ENCODE measurements at regions not wholly inside any gene's neighbourhood (a gene's known extent, or its start where the extent isn't known, plus 50 kb on each side); places are given as distances from the start of the nearest gene placed in this dataset.

- no peaks in the 10 kb centered on the region for H3K9me3 Mint-ChIP-seq
- no peak overlapping the region for H3K27ac Mint-ChIP-seq
- no peak overlapping the region for H3K4me3 Mint-ChIP-seq
- H3K9me3 ChIP-seq (ENCODE audit: control insufficient read depth in 2 of 2, low read length in 2 of 2): no peaks in the 10 kb centered on the region
- no peak overlapping the region for H3K27ac ChIP-seq (ENCODE audit: insufficient read depth, low read length, poor library complexity, severe bottlenecking)
- H3K4me1 ChIP-seq (ENCODE audit: control insufficient read depth, insufficient read depth, low read length, poor library complexity, severe bottlenecking): no peaks in the 10 kb centered on the region
- no peak for ATAC-seq (ENCODE audit: low read depth in 2 of 2)
- no peak overlapping the region for H3K4me3 ChIP-seq (ENCODE audit: low read depth, low read length)
- no peak for DNase-seq
- H3K27me3 Mint-ChIP-seq: no peaks in the 10 kb centered on the region
- H3K36me3 ChIP-seq (ENCODE audit: control insufficient read depth, insufficient read depth, low read length): no peaks in the 10 kb centered on the region
- H3K4me1 Mint-ChIP-seq: no peaks in the 10 kb centered on the region
- H3K27me3 ChIP-seq (ENCODE audit: control insufficient read depth, insufficient read depth, low read length): no peaks in the 10 kb centered on the region
- no peaks in the 10 kb centered on the region for H3K36me3 Mint-ChIP-seq
Measured at GRCh38 chr3:23676093-23676492, 129.7 kb upstream of the UBE2E1 start.

GRCh38 chr3:23682646-23683045 lies 123.1 kb upstream of the UBE2E1 start:
- no peak overlapping the region for H3K4me3 Mint-ChIP-seq
- no peaks in the 10 kb centered on the region for H3K36me3 Mint-ChIP-seq
- Histone ChIP-seq H3K27ac (ENCODE audit: insufficient read depth, low read length, poor library complexity, severe bottlenecking) (no peak overlapping the region), H3K27me3 (ENCODE audit: control insufficient read depth, insufficient read depth, low read length) (no peaks in the 10 kb centered on the region), H3K4me3 (ENCODE audit: low read depth, low read length) (no peak overlapping the region), H3K9me3 (ENCODE audit: control insufficient read depth in 2 of 2, low read length in 2 of 2) (no peaks in the 10 kb centered on the region), H3K4me1 (ENCODE audit: control insufficient read depth, insufficient read depth, low read length, poor library complexity, severe bottlenecking) (no peaks in the 10 kb centered on the region), H3K36me3 (ENCODE audit: control insufficient read depth, insufficient read depth, low read length) (no peaks in the 10 kb centered on the region)
- no peaks in the 10 kb centered on the region for H3K27me3 Mint-ChIP-seq
- ATAC-seq (ENCODE audit: low read depth in 2 of 2): no peak
- H3K4me1 Mint-ChIP-seq: no peaks in the 10 kb centered on the region
- DNase-seq: no peak
- peak overlapping the region in 1 of 3 donors; percentile 56 for H3K27ac Mint-ChIP-seq
- peaks cover 0 to 2% (median 0%) of the 10 kb centered on the region in 7 donors for H3K9me3 Mint-ChIP-seq

GRCh38 chr3:23685541-23686258 lies 120.1 kb upstream of the UBE2E1 start:
- ATAC-seq (ENCODE audit: low read depth in 2 of 2) (no peak), DNase-seq (no peak)
- Mint-ChIP-seq H3K4me1 (no peaks in the 10 kb centered on the region), H3K9me3 (peaks cover 0 to 4% (median 2%) of the 10 kb centered on the region in 7 donors), H3K36me3 (no peaks in the 10 kb centered on the region), H3K27ac (no peak overlapping the region), H3K4me3 (no peak overlapping the region), H3K27me3 (peaks cover 6% of the 10 kb centered on the region)
- no peaks in the 10 kb centered on the region for H3K27me3 ChIP-seq (ENCODE audit: control insufficient read depth, insufficient read depth, low read length)
- H3K4me3 ChIP-seq (ENCODE audit: low read depth, low read length): no peak overlapping the region
- H3K4me1 ChIP-seq (ENCODE audit: control insufficient read depth, insufficient read depth, low read length, poor library complexity, severe bottlenecking): no peaks in the 10 kb centered on the region
- no peaks in the 10 kb centered on the region for H3K36me3 ChIP-seq (ENCODE audit: control insufficient read depth, insufficient read depth, low read length)
- no peaks in the 10 kb centered on the region for H3K9me3 ChIP-seq (ENCODE audit: control insufficient read depth in 2 of 2, low read length in 2 of 2)
- H3K27ac ChIP-seq (ENCODE audit: insufficient read depth, low read length, poor library complexity, severe bottlenecking): no peak overlapping the region

GRCh38 chr3:23686519-23686918 lies 119.2 kb upstream of the UBE2E1 start:
- no peak for DNase-seq
- no peak for ATAC-seq (ENCODE audit: low read depth in 2 of 2)
- Histone ChIP-seq H3K4me3 (ENCODE audit: low read depth, low read length) (no peak overlapping the region), H3K27ac (ENCODE audit: insufficient read depth, low read length, poor library complexity, severe bottlenecking) (no peak overlapping the region), H3K4me1 (ENCODE audit: control insufficient read depth, insufficient read depth, low read length, poor library complexity, severe bottlenecking) (no peaks in the 10 kb centered on the region), H3K9me3 (ENCODE audit: control insufficient read depth in 2 of 2, low read length in 2 of 2) (no peaks in the 10 kb centered on the region), H3K27me3 (ENCODE audit: control insufficient read depth, insufficient read depth, low read length) (no peaks in the 10 kb centered on the region), H3K36me3 (ENCODE audit: control insufficient read depth, insufficient read depth, low read length) (no peaks in the 10 kb centered on the region)
- Mint-ChIP-seq H3K4me1 (no peaks in the 10 kb centered on the region), H3K4me3 (no peak overlapping the region), H3K9me3 (peaks cover 0 to 4% (median 2%) of the 10 kb centered on the region in 7 donors), H3K27me3 (peaks cover 6% of the 10 kb centered on the region), H3K36me3 (no peaks in the 10 kb centered on the region), H3K27ac (no peak overlapping the region)

GRCh38 chr3:23691357-23691895 lies 114.3 kb upstream of the UBE2E1 start:
- Mint-ChIP-seq H3K4me1 (no peaks in the 10 kb centered on the region), H3K9me3 (peaks cover 0 to 4% (median 0%) of the 10 kb centered on the region in 7 donors), H3K4me3 (no peak overlapping the region), H3K27ac (no peak overlapping the region), H3K36me3 (no peaks in the 10 kb centered on the region), H3K27me3 (peaks cover 10% of the 10 kb centered on the region)
- H3K27me3 ChIP-seq (ENCODE audit: control insufficient read depth, insufficient read depth, low read length): no peaks in the 10 kb centered on the region
- H3K27ac ChIP-seq (ENCODE audit: insufficient read depth, low read length, poor library complexity, severe bottlenecking): no peak overlapping the region
- ATAC-seq (ENCODE audit: low read depth in 2 of 2): no peak
- no peaks in the 10 kb centered on the region for H3K36me3 ChIP-seq (ENCODE audit: control insufficient read depth, insufficient read depth, low read length)
- no peak for DNase-seq
- no peaks in the 10 kb centered on the region for H3K4me1 ChIP-seq (ENCODE audit: control insufficient read depth, insufficient read depth, low read length, poor library complexity, severe bottlenecking)
- no peak overlapping the region for H3K4me3 ChIP-seq (ENCODE audit: low read depth, low read length)
- no peaks in the 10 kb centered on the region for H3K9me3 ChIP-seq (ENCODE audit: control insufficient read depth in 2 of 2, low read length in 2 of 2)

GRCh38 chr3:23696842-23697241 lies 108.9 kb upstream of the UBE2E1 start:
- Mint-ChIP-seq H3K9me3 (no peaks in the 10 kb centered on the region), H3K27me3 (peaks cover 4% of the 10 kb centered on the region), H3K4me3 (no peak overlapping the region), H3K36me3 (no peaks in the 10 kb centered on the region), H3K4me1 (no peaks in the 10 kb centered on the region), H3K27ac (no peak overlapping the region)
- Histone ChIP-seq H3K27ac (ENCODE audit: insufficient read depth, low read length, poor library complexity, severe bottlenecking) (no peak overlapping the region), H3K4me3 (ENCODE audit: low read depth, low read length) (no peak overlapping the region), H3K36me3 (ENCODE audit: control insufficient read depth, insufficient read depth, low read length) (no peaks in the 10 kb centered on the region), H3K27me3 (ENCODE audit: control insufficient read depth, insufficient read depth, low read length) (no peaks in the 10 kb centered on the region), H3K4me1 (ENCODE audit: control insufficient read depth, insufficient read depth, low read length, poor library complexity, severe bottlenecking) (no peaks in the 10 kb centered on the region), H3K9me3 (ENCODE audit: control insufficient read depth in 2 of 2, low read length in 2 of 2) (no peaks in the 10 kb centered on the region)
- DNase-seq (no peak), ATAC-seq (ENCODE audit: low read depth in 2 of 2) (no peak)

GRCh38 chr3:23697416-23697815 lies 108.3 kb upstream of the UBE2E1 start:
- H3K27ac ChIP-seq (ENCODE audit: insufficient read depth, low read length, poor library complexity, severe bottlenecking): no peak overlapping the region
- H3K9me3 ChIP-seq (ENCODE audit: control insufficient read depth in 2 of 2, low read length in 2 of 2): no peaks in the 10 kb centered on the region
- no peak overlapping the region for H3K4me3 ChIP-seq (ENCODE audit: low read depth, low read length)
- Mint-ChIP-seq H3K4me3 (no peak overlapping the region), H3K27me3 (peaks cover 4% of the 10 kb centered on the region), H3K4me1 (no peaks in the 10 kb centered on the region), H3K36me3 (no peaks in the 10 kb centered on the region), H3K9me3 (no peaks in the 10 kb centered on the region), H3K27ac (no peak overlapping the region)
- no peaks in the 10 kb centered on the region for H3K4me1 ChIP-seq (ENCODE audit: control insufficient read depth, insufficient read depth, low read length, poor library complexity, severe bottlenecking)
- ATAC-seq (ENCODE audit: low read depth in 2 of 2) (no peak), DNase-seq (no peak)
- no peaks in the 10 kb centered on the region for H3K36me3 ChIP-seq (ENCODE audit: control insufficient read depth, insufficient read depth, low read length)
- no peaks in the 10 kb centered on the region for H3K27me3 ChIP-seq (ENCODE audit: control insufficient read depth, insufficient read depth, low read length)

- Histone ChIP-seq H3K36me3 (ENCODE audit: control insufficient read depth, insufficient read depth, low read length) (no peaks in the 10 kb centered on the region), H3K27ac (ENCODE audit: insufficient read depth, low read length, poor library complexity, severe bottlenecking) (no peak overlapping the region), H3K9me3 (ENCODE audit: control insufficient read depth in 2 of 2, low read length in 2 of 2) (no peaks in the 10 kb centered on the region), H3K4me3 (ENCODE audit: low read depth, low read length) (no peak overlapping the region), H3K4me1 (ENCODE audit: control insufficient read depth, insufficient read depth, low read length, poor library complexity, severe bottlenecking) (no peaks in the 10 kb centered on the region), H3K27me3 (ENCODE audit: control insufficient read depth, insufficient read depth, low read length) (no peaks in the 10 kb centered on the region)
- ATAC-seq (ENCODE audit: low read depth in 2 of 2) (no peak), DNase-seq (no peak)
- H3K36me3 Mint-ChIP-seq: no peaks in the 10 kb centered on the region
- H3K4me3 Mint-ChIP-seq: no peak overlapping the region
- H3K27ac Mint-ChIP-seq: no peak overlapping the region
- H3K27me3 Mint-ChIP-seq: peaks cover 7% of the 10 kb centered on the region
- peaks cover 0 to 2% (median 0%) of the 10 kb centered on the region in 7 donors for H3K9me3 Mint-ChIP-seq
- no peaks in the 10 kb centered on the region for H3K4me1 Mint-ChIP-seq
Measured at GRCh38 chr3:23698652-23699313, 107.0 kb upstream of the UBE2E1 start.
